Stimulated activated CD4-positive, alpha-beta T cell treated with anti-CD3 and anti-CD28 coated beads, TNF-alpha, amount 100 ng/mL, for 24 hours (primary cell): ENCODE measurements at regions not wholly inside any gene's neighbourhood (a gene's known extent, or its start where the extent isn't known, plus 50 kb on each side); places are given as distances from the start of the nearest gene placed in this dataset.

Experiments
- DNase-seq, 3 experiments: peaks; one replicate each; pipeline ENCODE4 v3.0.0-alpha.2; 2020; ENCODE audit warnings: low read depth in 3 of 3

- peak in 2 of 3 experiments; percentile 53 to 61 for DNase-seq
Measured at GRCh38 chr6:209432-210103, 82.7 kb upstream of the DUSP22 start.

- DNase-seq: no peak
Measured at GRCh38 chr6:210104-210456, 82.2 kb upstream of the DUSP22 start.

DNA sequence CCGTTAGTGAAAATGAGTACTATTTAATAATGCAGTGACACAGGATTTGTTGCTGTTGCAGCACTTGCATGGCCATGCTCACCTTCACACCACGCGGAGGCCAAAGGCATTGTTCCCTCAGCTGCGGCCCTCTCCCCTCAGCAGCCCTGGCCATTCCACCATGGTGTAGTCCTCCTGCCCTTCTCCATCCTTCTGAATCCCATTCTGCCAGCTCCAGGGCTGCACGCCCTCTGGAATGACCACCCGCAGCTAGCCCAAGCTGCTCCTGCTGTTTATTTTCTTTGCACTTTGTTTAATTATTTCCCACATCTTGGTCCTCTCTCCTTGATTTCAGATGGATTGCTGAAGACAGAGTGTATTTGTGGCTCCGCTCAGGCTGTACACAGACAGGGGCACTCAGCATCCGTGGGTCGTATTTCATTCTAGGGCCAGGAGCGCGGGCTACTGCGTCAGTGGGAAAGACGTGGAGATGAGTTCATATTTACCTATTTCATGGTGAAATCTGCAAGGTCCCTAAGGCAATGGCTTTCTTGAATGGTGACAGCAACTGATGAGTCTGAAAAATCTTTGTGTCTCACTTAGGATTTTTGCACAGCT, 81.4 kb upstream of the DUSP22 start:
- DNase-seq: no peak

- DNase-seq: no peak
Measured at GRCh38 chr6:211871-212497, 80.3 kb upstream of the DUSP22 start.

- DNase-seq: no peak
Measured at GRCh38 chr6:213284-213683, 79.0 kb upstream of the DUSP22 start.

- DNase-seq: no peak
Measured at GRCh38 chr6:214428-214827, 77.9 kb upstream of the DUSP22 start.

- DNase-seq: peak; percentile 50 to 74 (median 56)
Measured at GRCh38 chr6:215335-216034, 76.8 kb upstream of the DUSP22 start.

DNA sequence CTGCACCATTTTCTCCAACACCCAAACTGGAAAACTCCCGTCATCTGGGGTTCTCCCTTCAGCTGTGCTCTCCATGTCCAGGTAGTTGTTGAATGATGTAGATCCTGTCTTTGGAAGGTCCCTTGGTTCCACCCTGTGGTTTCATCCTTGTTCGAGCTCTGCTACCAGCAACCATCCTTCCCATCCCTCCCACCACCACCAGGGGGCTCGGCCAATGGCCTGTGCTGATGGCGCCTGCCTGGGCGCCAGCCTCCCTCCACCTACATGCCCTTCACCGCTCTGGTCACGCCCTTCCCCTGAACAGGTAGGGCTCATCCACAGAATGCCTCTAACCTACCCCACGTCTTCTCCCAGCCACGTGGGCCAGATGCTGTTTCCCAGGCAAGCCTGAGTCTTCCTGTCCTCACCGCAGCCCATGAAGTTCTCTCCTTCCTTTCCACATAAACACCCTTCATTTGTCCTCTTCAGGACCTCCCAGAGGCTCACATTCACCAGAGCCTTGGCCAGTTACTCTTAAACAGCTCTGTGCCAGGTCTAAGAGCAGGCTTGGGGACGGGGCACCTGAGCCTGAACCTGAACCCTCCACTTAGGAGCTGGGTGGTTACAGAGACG, 75.1 kb upstream of the DUSP22 start:
- DNase-seq: peak in 1 of 3 experiments; percentile 46

GRCh38 chr6:218153-219018, 73.9 kb upstream of the DUSP22 start:
- DNase-seq: no peak

DNA sequence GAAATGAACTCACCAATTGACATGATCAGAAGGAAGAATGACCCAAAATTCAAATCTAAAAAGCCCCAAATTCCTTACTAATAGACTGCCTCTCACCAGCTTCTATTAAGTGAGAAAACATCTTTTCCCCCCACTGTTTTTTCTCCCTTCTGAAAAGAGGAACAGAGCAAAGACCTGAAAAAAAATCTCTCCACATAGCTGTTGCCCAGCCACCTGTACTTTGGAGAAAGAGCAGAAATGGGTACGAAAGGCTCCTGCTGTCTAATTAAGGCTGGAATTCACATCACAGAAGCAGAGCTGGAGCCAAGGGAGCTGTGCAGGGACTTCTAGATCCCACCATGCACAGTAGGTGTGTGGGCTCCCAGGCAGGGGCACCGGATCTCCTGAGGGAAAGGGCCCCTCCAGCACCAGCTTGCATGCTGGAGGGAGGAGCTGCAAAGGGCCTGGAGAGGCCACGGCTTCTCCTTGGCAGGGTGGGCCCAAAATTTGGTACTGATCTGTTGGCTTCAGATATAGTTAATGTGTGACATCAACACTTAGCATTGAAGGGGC, 73.2 kb upstream of the DUSP22 start:
- DNase-seq: no peak

DNA sequence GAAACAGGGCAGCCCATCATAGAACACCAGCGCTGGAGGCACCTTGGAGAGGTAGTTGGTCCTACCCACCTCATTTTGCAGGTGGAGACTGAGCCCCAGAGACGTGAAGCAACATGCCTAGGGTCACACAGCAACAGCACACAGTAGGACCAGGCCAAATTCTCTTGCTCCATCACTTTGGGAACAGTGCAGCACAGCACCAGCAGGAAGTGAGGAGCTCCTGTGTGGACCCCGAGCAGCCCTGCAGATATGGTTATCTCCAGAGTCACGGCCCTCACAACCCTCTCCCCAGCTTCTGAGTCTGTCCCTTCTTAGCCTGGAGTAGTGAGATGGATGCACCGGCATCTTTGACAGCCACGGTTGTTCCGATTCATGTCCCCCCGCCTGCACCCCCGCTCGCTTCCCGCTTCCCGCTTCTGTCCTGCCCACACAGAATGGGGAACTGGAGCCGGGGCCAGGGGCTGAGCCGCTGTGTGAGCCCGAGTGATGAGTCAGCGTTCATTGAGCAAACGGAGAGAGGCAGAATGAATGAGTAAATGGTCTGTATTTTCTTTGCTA, 72.6 kb upstream of the DUSP22 start:
- DNase-seq: no peak

GRCh38 chr6:220312-220711, 72.0 kb upstream of the DUSP22 start:
- DNase-seq: no peak

DNA sequence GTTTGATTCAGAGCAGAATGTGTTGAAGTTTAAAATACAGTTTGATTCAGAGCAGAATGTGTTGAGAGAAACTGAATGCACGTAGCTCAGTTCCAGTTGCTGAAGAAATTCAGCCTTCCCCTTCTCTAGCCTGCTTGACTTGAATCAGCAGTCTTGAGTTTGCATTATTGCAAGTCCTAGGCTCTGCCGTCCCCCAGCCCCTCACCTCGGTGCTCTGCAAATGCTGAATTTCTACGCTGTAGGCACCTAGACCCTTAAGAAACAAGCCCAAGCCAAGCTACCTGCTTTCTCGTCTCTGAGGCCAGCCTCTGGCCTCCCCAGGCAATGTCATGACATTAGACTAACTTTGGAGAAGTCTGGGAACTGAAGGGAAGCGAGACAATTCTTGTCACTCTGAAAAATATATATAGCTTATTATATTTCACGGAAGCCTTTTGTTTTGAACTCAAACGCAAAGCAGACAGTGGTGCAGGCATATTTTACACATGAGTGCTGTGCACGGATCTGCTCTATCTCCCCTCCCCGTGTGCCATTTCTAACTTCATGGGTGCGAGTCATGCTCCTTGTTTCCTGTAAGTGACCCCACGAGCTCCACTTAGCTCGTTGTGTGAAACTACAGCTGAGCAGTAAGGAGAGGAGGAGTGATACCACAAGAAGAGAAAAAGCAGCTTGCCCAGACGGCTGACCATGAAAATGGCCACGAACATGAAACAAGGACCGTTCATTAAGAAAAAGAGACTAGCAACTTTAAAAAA, 71.4 kb upstream of the DUSP22 start:
- no peak for DNase-seq

DNA sequence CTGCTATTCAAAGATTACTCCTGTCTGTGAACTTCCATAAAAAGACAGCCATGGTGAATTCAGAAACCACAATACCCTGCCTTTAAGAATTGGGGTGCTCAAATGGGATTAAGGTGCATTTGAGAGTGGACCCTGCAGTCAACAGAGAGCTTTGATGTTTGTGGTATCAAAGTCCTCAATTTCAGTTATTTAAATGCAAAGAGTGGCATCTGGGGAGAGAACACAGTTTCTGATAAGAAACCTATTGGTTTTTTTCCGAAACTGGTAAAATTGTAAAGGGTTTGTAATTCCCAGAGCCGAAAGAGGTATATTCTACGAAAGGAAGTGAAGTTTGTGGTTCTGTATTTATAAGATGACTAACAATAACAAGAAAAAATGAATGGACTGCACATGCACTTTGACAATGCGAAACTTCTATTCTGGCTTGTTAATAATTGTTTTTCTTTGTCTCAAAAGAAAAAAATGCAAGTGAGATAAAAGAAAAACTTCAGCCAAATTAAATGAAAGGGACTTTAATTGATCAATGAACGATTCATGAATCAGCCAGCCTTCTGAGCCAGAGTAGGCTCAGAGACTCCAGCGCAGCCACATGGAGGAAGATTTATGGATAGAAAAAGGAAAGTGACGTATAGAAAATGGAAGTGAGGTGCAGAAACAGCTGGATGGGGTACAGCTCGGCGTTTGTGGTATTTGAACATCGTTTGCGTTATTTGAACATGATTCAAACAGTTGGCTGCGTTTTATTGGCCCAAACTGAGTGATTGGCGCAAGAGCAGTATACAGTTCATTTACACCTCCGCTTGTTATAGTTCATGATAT, 70.5 kb upstream of the DUSP22 start:
- DNase-seq: no peak

DNA sequence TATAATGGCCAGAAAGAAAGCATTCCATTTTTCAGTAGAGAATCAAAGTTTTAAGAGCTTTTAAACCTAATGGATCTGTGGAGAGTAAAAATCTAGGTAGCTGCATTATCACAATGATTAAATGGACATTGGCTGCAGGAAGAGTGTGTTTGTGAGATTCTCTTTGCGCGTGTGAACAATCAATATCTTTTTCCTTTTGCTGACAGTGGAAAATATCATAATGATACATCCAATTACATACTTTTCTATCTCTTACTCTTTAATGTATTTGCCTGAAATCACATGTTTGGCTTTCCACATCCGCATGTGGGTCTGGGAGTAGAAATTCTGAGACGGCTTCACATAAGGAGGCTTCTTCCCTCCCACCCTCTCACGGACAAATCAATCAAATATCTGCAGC, 69.8 kb upstream of the DUSP22 start:
- no peak for DNase-seq

DNA sequence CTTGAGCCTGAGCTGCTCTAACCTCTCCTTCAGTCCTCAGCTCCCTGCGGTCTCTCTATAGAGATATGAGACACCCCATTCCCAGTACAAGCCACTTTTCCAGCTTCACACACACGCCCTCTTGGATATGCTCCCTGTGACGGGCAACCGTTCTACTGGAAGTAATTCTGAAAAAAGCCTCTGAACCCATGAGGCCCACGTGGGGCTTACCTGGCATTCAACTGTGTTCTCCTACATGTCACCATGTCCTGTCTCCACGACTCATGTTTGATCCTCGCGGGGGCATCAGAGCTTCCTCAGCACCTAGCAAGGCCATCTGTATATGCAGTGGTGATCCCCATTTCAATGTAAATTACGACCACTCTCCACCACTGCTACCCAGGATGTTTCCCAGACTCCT, 69.2 kb upstream of the DUSP22 start:
- no peak for DNase-seq

DNA sequence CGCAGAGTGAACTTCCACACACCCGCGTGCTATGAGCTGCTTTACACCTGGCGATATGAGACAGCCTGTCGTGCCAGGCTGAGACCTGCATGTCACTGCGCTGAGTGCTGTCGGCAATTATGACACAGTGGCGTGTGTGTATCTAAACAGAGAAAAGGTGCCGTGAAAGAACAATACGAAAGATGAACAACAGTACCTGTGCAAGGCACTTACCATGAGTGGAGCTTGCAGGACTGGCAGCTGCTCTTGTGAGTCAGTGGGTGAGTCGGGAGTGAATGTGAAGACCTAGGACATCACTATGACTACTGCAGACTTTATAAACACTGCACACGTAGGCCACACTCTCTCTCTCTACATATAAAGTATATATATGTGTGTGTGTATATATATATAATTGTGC, 68.5 kb upstream of the DUSP22 start:
- DNase-seq: peak in 1 of 3 experiments; percentile 27

DNA sequence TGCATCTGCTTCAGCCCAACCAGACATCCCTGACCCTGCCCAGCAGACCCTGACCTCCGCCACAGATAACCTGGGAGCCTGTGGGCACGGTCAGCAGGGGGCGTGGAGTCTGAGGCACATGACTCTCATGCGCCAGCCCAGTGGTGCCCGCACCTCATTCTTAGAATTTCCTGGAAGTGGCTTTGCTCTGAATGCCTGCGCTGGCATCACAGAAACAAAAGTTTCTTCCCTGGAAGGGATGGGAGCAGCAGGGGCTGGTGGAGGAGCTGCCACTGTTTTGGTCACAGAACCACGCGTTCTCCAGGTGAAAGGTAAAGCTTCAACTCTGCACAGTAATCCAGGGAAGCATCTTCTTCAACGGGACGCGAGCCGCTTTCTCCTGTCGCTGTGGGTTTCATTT, 67.9 kb upstream of the DUSP22 start:
- no peak for DNase-seq

DNA sequence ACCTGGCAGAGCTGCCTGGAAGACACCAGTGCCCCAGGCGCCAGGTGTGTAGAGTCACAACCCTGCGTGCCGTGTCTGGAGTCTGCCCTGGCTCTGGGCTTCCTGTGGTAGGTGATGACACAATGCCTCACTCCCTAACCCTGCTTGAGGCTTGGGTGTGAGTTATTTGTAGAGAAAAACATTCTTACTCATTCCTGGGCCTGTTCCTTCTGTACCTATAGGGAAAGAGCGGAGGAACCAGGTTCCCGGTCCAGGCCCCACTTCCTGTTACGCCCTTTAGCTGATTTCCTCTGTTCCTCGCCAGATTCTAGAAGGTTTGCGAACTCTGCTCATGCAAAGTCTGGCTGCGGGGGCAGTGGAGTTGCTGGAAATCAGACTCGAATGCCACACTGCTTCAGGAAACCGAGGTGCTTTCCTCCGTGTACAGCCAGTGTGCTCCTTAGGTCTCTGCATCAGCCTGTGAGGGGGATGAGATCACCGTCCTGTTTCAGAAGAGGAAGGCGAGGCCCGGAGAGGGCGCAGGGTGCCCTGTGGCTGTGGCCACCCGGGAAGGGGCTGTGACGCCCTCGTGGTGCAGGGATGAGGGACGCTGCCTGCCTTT, 67.1 kb upstream of the DUSP22 start:
- DNase-seq: peak; percentile 47 to 73 (median 52)
